OCI-LY7 (cell line): ENCODE measurements at regions not wholly inside any gene's neighbourhood (a gene's known extent, or its start where the extent isn't known, plus 50 kb on each side); places are given as distances from the start of the nearest gene placed in this dataset.

Source experiments
- CTCF ChIP-seq: fragments of 200-600 bp; sonication (generic); conservative IDR thresholded peaks from 2 replicates; pipeline ENCODE4 v1.5.1; 2014; ENCODE audit warnings: mild to moderate bottlenecking, antibody characterized with exemption, low read length, moderate library complexity, mixed read lengths
- EZH2phosphoT487 ChIP-seq: fragments of 200-600 bp; sonication (generic); IDR thresholded peaks from 2 replicates; pipeline ENCODE4 v1.6.1; 2018; ENCODE audit warnings: low read depth, borderline replicate concordance, mild to moderate bottlenecking, mixed run types, antibody characterized with exemption, low read length, moderate library complexity, mixed read lengths

DNA sequence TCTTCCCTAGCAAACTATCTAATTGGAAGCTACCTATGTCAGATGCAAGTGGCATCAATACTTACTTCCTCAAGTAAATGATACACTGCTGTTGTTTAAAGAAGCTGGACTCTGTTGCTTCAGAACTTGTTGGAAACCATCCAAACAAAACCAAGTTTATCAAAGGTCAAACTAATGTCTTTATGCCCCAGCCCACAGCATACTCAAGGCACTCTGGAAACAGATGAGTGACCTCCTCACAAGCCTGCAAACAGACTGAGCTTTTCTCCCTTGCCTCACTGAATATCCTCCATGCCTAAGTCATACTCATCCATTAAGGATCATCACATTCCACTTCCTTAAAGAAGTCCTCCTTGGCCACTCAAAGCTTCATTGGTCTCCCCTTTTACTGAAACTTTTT, 107.4 kb upstream of the ACP3 start:
- TF ChIP-seq CTCF = no peak
- no peak for TF ChIP-seq EZH2phosphoT487
